Heart right ventricle (tissue), 16 donors: ENCODE measurements at regions not wholly inside any gene's neighbourhood (a gene's known extent, or its start where the extent isn't known, plus 50 kb on each side); places are given as distances from the start of the nearest gene placed in this dataset.

Source experiments
- ATAC-seq, 8 donors: fragments of 200-7000 bp; cut with Tn5 transposase; one replicate each; pipeline ENCODE4 v1.9.1; 2020; ENCODE audit warnings: mild to moderate bottlenecking in 8 of 8, moderate library complexity in 8 of 8, moderate number of reproducible peaks in 1 of 8
- DNase-seq, 2 donors: peaks; one replicate each; pipeline ENCODE4 v3.0.0-alpha.2; 2020
- H3K27ac ChIP-seq, 10 donors: fragments of 200-600 bp; sonication (generic) in 2 of 10; one replicate each; pipeline versions ENCODE4 v1.5.0 to v1.8.0; 2020 to 2022; ENCODE audit warnings: mild to moderate bottlenecking in 3 of 10
- H3K27me3 ChIP-seq, 7 donors: fragments of 200-600 bp; one replicate each; pipeline ENCODE4 v1.8.0; 2021 to 2022; ENCODE audit warnings: mild to moderate bottlenecking in 2 of 7
- H3K36me3 ChIP-seq, 9 donors: fragments of 200-600 bp; sonication (generic) in 1 of 9; one replicate each; pipeline versions ENCODE4 v1.5.0 to v1.8.0; 2020 to 2022; ENCODE audit warnings: mild to moderate bottlenecking in 2 of 9
- H3K4me1 ChIP-seq, 9 donors: fragments of 200-600 bp; sonication (generic) in 1 of 9; one replicate each; pipeline versions ENCODE4 v1.5.0 to v1.8.0; 2020 to 2022; ENCODE audit warnings: mild to moderate bottlenecking in 4 of 9
- H3K4me3 ChIP-seq, 10 donors: fragments of 200-600 bp; sonication (generic) in 2 of 10; one replicate each; pipeline versions ENCODE4 v1.5.0 to v1.8.0; 2020 to 2022; ENCODE audit warnings: mild to moderate bottlenecking in 7 of 10, moderate library complexity in 2 of 10
- H3K9me3 ChIP-seq, 11 donors: fragments of 200-600 bp in 10 of 11; sonication (generic) in 2 of 11; one replicate each; pipeline versions ENCODE4 v1.5.0 to v1.8.0; 2013 to 2022; ENCODE audit warnings: mild to moderate bottlenecking in 2 of 11, control low read depth in 1 of 11, moderate library complexity in 1 of 11
- CTCF ChIP-seq, 9 donors: fragments of 200-600 bp; sonication (generic) in 2 of 9; IDR thresholded peaks; one replicate each; pipeline versions ENCODE4 v1.5.0 to v1.8.0; 2021 to 2022; ENCODE audit warnings: antibody characterized with exemption in 9 of 9, mild to moderate bottlenecking in 5 of 9, moderate library complexity in 1 of 9
- WGBS, 2 donors: extraction: QIAGEN DNeasy Blood & Tissue Kit; methylation state at CpG; one replicate each; pipeline ENCODE4 v1.1.7; 2013; ENCODE audit warnings: inconsistent platforms in 1 of 2; 5-methylcytosine and 5-hydroxymethylcytosine counted together
- intact Hi-C, 10 donors: fragments of 100-400 bp; cut with DNase I; formaldehyde crosslinking; loops; one replicate each; pipeline versions ENCODE4 v1.11.1 to v1.14.2; 2022
- donor health status: Arrhythmogenic right ventricular cardiomyopathy.
- donor health status: ischemic (EF 13 %, LVEDD 7.1; RV severe dilation, severe dysfunction).
- donor health status: healthy with polysubstance abuse.
- donor health status: DM: no; HTN: yes; CAD: no.
- donor health status: DM: no; HTN: no; CAD: no.
- donor health status: ischemic (EF 25% LVEDD 6.9; RV normal size, moderate dysfunction).
- donor health status: ischemic (EF 25% LVEDD 5.7; RV mildly dilated, moderate dysfunction).
- donor health status: healthy.
- donor health status: DM: yes; HTN: yes; CAD: no.
- donor health status: Ischemic cardiomyopathy.
- donor health status: ischemic (EF 35%, LVEDD 5.7; RV mildly dilated, moderate dysfunction).
- donor health status: nonischemic (EF 11% LVEDD 7.7; RV severe dilation, severe dysfunction).
- donor health status: DM: yes; HTN: yes; CAD: no.
- donor health status: PGD.
- donor health status: ischemic (EF 29% LVEDD 5.4; RV normal size, mild dysfunction).
- donor health status: nonischemic (EF 23%, LVEDD 6.1; RV moderate dilation, normal function).

DNA sequence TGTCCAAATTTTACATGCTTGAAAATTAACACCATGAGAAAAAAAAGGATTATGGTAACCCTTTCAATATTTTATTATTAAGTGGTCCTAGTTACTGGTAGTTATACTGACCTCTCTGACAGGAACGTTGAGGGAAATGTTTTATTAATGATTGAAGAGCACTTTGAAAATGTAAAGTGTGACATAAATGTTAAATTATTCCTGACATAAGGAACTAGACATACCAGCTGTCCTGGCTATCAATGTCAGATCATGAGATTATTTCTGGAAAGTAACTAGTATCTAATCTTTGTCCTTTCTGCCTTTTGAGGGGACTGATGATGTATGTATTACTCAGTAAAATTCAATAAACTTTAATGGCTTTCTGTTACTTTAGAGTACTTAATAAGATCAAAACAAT is 1538.5 kb upstream of the CDH6 start:
- peaks cover 0 to 40% (median 3%) of the 10 kb centered on the region in 11 donors for H3K9me3 ChIP-seq
- no peaks in the 10 kb centered on the region for H3K27me3 ChIP-seq
- intact Hi-C loops, result no loop called here
- H3K4me3 ChIP-seq, result no peak overlapping the region
- no peaks in the 10 kb centered on the region for H3K36me3 ChIP-seq
- no peak for ATAC-seq
- 23 to 48% methylated on average over 1 of the region's 1 CpG for WGBS, 2 donors
- no peak overlapping the region for H3K27ac ChIP-seq
- TF ChIP-seq CTCF (IDR thresholded peaks at IDR 0.05), result no peak
- no peak for DNase-seq
- no peaks in the 10 kb centered on the region for H3K4me1 ChIP-seq

DNA sequence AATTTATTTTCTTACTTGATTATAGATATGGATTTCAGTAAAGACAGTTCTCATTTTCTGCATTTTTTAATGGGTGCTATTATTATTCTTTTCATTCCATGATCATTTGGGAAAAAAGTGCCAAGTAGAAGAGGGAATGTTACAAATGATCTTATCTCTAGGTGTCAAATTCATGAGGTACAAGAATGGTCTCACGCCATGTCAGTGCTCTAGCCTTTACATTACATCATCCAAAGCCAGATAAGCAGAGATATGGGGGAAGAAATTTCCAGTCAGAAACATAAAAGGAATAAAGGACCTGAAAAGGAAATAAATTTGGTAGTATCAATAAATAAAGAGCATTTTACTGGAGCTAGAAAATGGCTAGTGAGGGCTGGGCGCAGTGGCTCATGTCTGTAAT is 1544.2 kb upstream of the CDH6 start:
- Histone ChIP-seq H3K4me1 (no peaks in the 10 kb centered on the region), H3K36me3 (no peaks in the 10 kb centered on the region), H3K9me3 (peaks cover 0 to 25% (median 0%) of the 10 kb centered on the region in 11 donors), H3K27me3 (no peaks in the 10 kb centered on the region), H3K4me3 (no peak overlapping the region), H3K27ac (no peak overlapping the region)
- DNase-seq, result no peak
- ATAC-seq, result no peak
- no peak for TF ChIP-seq CTCF (IDR thresholded peaks at IDR 0.05)
- intact Hi-C loops, result no loop called here
- WGBS, 2 donors, result 48 to 54% methylated on average over 2 of the region's 2 CpGs

- no peak for TF ChIP-seq CTCF (IDR thresholded peaks at IDR 0.05)
- intact Hi-C loops, result no loop called here
- DNase-seq (no peak), ATAC-seq (no peak)
- no peak overlapping the region for H3K4me3 ChIP-seq
- H3K4me1 ChIP-seq, result no peaks in the 10 kb centered on the region
- H3K27me3 ChIP-seq, result no peaks in the 10 kb centered on the region
- no peaks in the 10 kb centered on the region for H3K36me3 ChIP-seq
- no peak overlapping the region for H3K27ac ChIP-seq
- peaks cover 0 to 41% (median 3%) of the 10 kb centered on the region in 11 donors for H3K9me3 ChIP-seq
Observed at GRCh38 chr5:29642601-29643000, 1550.9 kb upstream of the CDH6 start.

GRCh38 chr5:29614206-29614605 is 1579.3 kb upstream of the CDH6 start:
- no peak overlapping the region for H3K27ac ChIP-seq
- H3K36me3 ChIP-seq, result no peaks in the 10 kb centered on the region
- TF ChIP-seq CTCF (IDR thresholded peaks at IDR 0.05), result no peak
- intact Hi-C loops, result no loop called here
- no peaks in the 10 kb centered on the region for H3K4me1 ChIP-seq
- WGBS, 2 donors, result 76 to 82% methylated on average over 2 of the region's 2 CpGs
- ATAC-seq, result no peak
- H3K9me3 ChIP-seq, result peaks cover 0 to 23% (median 5%) of the 10 kb centered on the region in 11 donors
- H3K4me3 ChIP-seq, result no peak overlapping the region
- DNase-seq, result no peak
- no peaks in the 10 kb centered on the region for H3K27me3 ChIP-seq

DNA sequence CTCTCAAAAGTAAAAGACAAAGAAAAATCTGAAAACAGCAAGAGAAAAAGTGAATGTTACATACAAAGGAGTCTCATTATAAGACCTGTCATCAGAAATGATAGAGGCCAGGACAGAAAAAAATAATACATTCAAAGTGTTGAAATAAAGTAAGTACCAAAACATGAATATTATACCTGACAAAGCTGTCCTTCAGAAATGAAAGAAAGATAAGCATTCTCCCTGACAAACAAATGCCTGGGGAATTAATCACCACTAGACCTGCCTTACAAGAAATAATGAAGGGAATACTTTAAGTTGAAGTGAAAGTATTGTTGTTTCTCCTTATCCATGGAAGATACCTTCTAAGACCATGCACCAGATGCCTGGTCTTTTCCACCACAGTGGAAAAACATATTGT is 1605.2 kb upstream of the CDH6 start:
- Histone ChIP-seq H3K9me3 (peaks cover 0 to 60% (median 3%) of the 10 kb centered on the region in 11 donors), H3K36me3 (no peaks in the 10 kb centered on the region), H3K4me3 (no peak overlapping the region), H3K27ac (no peak overlapping the region), H3K27me3 (no peaks in the 10 kb centered on the region), H3K4me1 (no peaks in the 10 kb centered on the region)
- ATAC-seq, result no peak
- TF ChIP-seq CTCF (IDR thresholded peaks at IDR 0.05), result no peak
- DNase-seq, result no peak
- intact Hi-C loops, result no loop called here
